ENCODE measurements at regions not wholly inside any gene's neighbourhood (a gene's known extent, or its start where the extent isn't known, plus 50 kb on each side); places are given as distances from the start of the nearest gene placed in this dataset.

DNA sequence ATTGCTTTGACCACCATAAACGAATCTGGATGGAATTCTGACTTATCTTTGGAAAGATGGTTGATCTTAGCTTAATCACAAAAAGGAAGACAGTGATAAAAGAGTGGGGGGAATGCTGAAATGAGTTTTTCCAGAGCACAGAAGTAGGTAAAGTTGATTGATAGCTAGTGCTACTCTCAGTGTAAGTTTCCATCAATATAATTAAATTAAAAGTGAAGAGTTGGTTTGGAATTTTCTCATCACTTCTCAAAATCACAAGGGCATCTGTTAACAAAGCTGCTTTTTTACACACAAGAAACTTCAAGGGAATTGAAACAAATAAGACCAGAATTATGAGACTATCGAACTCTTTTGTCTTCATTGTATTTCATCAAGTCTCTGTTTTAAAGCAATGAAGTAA, 1217.3 kb downstream of the REEP3 start:
- TF ChIP-seq TCF4 (CRISPR knock-in tag; IDR thresholded peaks at IDR 0.05; ENCODE audit: borderline replicate concordance): no peak
- TF ChIP-seq RARB (CRISPR knock-in tag; IDR thresholded peaks at IDR 0.05): no peak
- TF ChIP-seq, protein P1, sequence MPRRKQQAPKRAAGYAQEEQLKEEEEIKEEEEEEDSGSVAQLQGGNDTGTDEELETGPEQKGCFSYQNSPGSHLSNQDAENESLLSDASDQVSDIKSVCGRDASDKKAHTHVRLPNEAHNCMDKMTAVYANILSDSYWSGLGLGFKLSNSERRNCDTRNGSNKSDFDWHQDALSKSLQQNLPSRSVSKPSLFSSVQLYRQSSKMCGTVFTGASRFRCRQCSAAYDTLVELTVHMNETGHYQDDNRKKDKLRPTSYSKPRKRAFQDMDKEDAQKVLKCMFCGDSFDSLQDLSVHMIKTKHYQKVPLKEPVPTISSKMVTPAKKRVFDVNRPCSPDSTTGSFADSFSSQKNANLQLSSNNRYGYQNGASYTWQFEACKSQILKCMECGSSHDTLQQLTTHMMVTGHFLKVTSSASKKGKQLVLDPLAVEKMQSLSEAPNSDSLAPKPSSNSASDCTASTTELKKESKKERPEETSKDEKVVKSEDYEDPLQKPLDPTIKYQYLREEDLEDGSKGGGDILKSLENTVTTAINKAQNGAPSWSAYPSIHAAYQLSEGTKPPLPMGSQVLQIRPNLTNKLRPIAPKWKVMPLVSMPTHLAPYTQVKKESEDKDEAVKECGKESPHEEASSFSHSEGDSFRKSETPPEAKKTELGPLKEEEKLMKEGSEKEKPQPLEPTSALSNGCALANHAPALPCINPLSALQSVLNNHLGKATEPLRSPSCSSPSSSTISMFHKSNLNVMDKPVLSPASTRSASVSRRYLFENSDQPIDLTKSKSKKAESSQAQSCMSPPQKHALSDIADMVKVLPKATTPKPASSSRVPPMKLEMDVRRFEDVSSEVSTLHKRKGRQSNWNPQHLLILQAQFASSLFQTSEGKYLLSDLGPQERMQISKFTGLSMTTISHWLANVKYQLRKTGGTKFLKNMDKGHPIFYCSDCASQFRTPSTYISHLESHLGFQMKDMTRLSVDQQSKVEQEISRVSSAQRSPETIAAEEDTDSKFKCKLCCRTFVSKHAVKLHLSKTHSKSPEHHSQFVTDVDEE (CRISPR knock-in tag; IDR thresholded peaks at IDR 0.05): no peak
- TF ChIP-seq ZNF565 (CRISPR knock-in tag; conservative IDR thresholded peaks at IDR 0.05; ENCODE audit: low read depth): no peak
- TF ChIP-seq ZNF8 (CRISPR knock-in tag; IDR thresholded peaks at IDR 0.05): no peak
- TF ChIP-seq ESRRG (CRISPR knock-in tag; IDR thresholded peaks at IDR 0.05): no peak
- no peak for TF ChIP-seq ZFP30 (CRISPR knock-in tag; IDR thresholded peaks at IDR 0.05)
- TF ChIP-seq ARNTL (CRISPR knock-in tag; IDR thresholded peaks at IDR 0.05; ENCODE audit: borderline replicate concordance, low read depth): no peak
